Activated CD8-positive, alpha-beta memory T cell treated with anti-CD3 and anti-CD28 coated beads, Interleukin-2, amount 50 U/mL, for 4 hours (primary cell): ENCODE measurements at regions not wholly inside any gene's neighbourhood (a gene's known extent, or its start where the extent isn't known, plus 50 kb on each side); places are given as distances from the start of the nearest gene placed in this dataset.
A peak's percentile ranks its signal among the peaks of the same experiment; 100 is the strongest.
"Not testable (repeated sequence)": the region's sequence is repeated elsewhere in the genome, so short reads cannot be mapped to it uniquely, and the experiment has no call there.

Experiments used
- DNase-seq: peaks from one replicate; pipeline ENCODE4 v3.0.0-alpha.2; 2020

DNA sequence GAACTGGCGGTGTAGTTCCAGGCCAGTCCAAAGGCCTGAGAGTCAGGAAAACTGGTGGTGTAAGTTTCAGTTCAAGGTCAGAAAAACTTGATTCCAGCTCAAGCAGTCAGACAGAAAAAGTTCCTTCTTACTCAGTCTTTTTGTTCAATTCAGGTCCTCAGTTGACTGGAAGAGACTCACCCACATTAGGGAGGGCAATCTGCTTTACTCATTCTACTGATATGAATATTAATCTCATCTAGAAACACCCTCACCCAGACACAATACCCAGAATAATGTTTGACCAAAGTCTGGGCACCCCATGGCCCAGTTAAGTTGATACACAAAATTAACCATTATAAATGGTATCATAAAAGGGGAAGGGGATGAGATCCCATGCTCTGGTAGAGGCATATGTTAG lies 50.1 kb upstream of the LTA4H start:
- no peak for DNase-seq

DNA sequence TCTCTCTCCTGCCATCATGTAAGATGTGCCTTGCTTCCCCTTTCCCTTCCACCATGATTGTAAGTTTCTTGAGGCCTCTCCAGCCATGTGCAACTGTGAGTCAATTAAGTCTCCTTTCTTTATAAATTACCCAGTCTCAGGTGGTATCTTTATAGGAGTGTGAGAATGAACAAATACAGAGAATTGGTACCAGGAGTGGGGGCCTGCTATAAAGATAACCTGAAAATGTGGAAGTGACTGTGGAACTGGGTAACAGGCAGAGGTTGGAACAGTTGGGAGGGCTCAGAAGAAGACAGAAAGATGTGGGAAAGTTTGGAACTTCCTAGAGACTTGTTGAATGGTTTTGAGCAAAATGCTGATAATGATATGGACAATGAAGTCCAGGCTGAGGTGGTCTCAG lies 50.8 kb upstream of the LTA4H start:
- not testable (repeated sequence) for DNase-seq

DNA sequence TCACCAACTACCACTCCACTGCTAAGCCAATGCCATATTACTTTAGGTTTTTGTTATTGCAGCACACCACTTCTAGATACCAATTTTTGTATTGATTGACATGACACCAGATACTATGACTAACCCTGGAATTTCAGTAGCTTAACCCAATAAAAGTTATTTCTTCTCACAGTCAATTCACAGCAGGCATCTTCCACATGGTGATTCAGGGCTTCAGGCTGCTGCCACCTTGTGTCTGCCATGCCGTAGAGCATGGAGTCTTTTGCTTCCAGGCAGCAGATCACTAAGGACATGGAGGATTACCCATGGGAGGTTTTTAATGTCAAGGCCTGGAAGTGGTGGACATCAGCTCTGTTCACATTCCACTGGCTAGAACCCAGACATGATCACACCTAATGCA lies 56.4 kb upstream of the LTA4H start:
- DNase-seq, result no peak

DNA sequence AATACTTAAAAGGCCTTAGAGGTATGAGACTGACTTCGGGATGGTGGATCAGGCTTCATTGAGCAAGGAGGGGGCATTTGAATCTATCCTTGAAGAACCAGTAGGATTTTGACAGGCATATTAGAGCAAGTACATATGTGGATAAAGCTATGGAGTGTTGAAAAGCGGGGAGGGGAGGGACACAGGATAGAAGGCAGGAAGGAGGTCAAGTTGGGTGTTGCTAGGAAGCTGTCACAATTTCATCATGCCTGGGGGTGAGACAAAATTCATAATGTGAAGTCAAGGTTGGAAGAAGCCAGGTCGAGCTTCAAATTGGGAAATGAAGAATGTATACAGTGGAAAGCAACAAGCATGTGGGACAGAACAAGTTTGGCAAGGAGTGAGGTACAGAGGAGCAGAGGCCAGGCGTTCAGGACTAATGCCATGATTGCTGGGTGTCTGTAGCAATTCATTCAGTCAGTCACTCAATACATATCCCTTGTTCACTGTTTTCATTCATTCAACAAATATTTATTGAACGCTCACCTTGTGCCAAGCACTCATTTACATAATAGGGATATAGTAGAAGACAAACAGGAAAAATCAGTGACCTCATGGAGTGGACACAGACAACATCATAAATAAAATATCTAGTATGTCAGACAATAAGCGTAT lies 58.3 kb upstream of the LTA4H start:
- DNase-seq, result no peak

DNA sequence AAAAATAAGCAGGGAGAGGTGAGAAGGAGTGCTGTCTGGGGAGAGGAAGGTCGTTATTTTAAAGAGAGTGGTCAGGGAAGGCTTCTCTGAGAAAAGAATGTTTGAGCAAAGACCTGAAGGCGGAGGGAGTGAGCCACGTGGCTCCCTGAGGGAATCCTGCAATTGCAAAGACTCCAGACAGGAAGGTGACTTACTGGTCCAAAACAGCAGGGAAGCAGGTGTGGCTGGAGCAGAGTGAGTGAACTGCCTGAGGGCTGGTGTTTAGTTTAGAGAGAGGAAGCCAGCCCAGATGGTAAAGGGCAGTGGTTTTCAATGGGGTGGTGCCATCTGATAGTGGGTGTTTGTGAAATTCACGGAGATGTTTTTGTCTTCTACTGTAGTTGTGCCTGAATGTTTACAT lies 58.8 kb upstream of the LTA4H start:
- no peak for DNase-seq

DNA sequence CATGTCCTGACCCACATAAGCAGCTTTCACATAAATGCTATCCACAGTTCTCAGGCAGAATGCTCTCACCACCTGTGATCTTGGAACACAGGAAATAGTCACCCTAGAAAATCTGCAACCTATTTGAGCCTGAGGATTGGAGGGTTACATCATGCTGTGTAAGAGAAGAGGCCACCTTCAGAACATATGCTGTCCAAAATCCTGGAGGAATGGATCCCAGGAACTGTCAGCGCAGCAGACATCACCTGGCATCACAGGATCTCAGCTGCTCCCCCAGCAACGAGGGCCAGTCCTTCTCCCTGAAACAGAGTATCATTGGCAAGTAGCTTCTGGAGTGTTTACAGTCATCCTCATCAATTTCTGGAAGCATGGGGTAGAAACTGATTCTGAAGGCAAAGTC lies 63.2 kb upstream of the LTA4H start:
- DNase-seq, result no peak

DNA sequence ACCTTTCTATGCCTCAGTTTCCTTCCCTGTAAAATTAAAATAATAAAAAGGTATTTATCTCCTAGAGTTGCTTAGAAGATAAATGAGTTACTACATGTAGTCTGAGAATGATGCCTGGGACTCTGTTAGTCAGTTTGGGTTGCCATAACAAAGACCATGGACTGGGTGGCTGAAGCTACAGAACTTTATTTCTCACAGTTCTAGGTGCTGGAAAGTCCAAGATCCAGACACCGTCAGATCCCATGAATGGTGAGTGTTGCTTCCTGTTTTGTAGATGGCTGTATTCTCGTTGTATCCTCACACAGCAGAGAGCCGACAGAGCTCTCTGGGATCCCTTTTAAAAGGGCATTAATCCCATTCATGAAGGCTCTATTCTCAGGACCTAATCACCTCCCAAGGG lies 64.0 kb upstream of the LTA4H start:
- no peak for DNase-seq

DNA sequence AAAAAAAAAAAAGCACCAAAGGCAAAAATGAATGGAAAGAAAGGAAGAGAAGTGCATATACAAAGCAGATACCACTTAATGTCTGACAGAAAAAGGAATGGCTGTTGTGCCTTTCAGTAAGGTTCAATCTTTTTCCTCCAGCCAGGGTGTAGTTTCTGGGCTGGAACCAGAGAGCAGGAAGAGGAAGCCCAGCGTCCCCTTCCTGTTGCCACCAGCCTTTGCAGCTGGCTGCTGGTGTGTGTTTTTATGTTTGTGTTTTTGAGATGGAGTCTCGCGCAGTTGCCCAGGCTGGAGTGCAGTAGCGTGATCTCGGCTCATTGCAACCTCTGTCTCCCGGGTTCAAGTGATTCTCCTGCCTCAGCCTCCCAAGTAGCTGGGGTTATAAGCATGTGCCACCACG lies 64.6 kb upstream of the LTA4H start:
- no peak for DNase-seq

DNA sequence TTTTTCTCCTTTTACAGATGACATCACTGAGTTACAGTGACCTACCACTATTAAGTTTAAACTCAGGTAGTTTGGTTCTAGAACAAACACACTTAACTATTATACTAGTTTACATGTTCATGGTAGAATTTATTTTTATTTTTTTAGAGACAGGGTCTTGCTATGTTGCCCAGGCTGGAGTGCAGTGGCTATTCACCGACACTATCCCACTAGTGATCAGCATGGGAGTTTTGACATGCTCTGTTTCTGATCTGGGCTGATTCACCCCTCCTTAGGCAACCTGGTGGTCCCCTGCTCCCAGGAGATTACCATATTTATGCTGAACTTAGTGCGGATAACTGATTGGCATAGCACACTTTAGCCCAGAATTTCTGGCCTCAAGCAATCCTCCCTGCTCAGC lies 66.4 kb upstream of the LTA4H start:
- no peak for DNase-seq

DNA sequence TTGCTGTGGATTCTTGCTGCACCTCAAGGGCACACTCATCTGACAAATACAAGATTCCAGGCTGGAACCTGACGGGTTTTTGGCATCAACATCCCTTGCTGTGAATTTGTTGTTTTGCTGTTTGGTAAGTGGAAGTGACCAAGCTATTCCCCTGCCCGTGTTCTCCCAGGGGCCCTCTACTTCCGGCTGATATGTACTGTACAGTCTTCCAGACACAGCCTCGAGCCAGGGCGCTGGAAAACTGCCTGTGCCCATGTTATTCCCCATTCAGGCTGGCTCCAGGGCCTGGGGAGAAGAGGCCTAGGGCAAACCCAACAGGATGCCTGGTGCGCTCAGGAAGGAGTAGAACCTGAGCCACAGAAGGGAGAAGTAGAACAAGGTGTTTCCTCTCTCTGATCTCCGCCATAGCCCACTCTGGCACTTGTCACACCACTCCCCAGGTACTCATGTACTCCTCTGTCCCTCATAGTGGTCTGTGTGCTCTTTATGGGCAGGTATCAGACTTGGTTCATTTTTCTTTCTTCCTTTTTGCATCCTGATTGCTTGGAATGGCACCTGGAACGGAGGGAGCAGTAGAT lies 67.8 kb upstream of the LTA4H start:
- no peak for DNase-seq

DNA sequence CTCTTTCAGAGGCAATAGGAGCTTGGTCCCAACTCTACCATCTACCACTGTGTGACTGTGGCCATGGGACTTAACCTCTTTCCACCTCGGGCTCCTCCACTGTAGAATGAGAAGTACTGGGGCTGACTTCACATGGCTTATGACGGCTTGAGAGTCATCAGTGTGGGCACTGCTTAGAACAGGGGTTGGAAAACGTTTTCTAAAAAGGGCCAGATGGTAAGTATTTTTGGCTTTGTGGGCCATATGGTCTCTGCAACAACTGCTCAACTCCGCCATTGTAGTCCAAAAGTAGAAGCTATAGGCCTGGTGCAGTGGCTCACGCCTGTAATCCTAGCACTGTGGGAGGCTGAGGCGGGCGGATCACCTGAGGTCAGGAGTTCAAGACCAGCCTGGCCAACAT lies 69.2 kb upstream of the LTA4H start:
- DNase-seq, result no peak

DNA sequence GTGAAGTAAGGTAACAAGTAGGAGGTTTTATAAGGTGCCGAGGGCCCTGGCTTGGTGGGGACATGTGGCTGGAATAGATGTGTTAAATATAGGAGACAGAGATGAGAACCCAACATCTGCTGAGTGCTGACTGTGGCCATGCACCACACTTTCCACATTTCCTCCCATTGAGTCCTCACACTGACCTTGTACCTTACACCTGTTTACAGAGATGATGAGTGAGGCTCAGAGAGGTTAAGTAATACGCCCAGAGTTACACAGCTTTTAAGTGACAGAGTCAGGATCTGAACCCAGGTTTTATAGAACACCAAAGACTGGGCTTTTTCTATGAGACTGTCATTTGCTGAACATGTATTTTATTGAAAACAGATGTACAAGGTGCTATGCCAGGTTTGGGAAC lies 70.8 kb upstream of the LTA4H start:
- DNase-seq, result no peak

DNA sequence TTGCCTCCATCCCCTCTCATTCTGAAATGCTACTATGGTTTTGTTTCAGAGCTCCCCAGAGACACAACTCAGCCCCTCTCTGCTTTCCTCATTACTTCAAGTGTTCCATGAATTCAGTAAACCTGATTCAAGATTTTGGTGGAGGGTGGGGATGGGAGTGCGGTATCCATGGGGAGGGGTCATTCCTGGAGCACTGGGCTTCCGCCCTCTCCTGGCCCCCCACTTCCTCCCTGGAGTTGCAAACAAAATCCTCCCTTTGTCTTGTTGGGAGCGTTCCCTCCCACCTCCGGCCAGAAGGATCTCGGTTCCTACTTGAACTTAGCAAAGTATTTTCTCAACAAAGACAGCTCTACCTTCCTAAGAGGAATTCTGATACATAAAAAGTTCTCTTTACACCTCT lies 71.8 kb upstream of the LTA4H start:
- DNase-seq, result no peak

DNA sequence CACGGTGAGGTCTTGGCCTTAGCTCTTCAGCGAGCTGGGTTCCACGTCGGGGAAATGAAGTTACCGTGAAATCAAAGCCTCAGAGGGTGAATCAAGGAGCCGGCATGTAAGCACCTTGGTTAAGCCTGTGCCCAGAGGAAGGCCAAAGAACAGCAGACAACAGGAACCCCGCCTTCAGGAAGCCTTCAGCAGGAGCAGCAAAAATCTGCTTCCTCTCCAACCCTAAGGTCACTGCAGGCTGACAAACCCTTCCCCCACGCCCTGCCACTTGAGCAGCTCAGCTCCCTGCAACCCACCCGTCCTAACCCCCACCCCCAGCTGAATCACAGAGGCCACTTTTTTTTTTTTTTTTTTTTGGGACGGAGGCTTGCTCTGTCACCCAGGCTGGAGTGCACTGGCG lies 72.9 kb upstream of the LTA4H start:
- peak; percentile 21 for DNase-seq

DNA sequence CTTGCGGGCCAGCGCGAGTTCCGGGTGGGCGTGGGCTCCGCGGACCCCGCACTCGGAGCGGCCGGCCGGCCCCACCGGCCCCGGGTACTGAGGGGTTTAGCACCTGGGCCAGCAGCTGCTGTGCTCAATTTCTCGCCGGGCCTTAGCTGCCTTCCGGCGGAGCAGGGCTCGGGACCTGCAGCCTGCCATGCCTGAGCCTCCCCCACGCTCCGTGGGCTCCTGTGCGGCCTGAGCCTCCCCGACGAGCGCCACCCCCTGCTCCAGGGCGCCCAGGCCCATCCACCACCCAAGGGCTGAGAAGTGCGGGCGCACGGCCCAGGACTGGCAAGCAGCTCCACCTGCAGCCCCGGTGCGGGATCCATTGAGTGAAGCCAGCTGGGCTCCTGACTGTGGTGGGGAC lies 73.6 kb upstream of the LTA4H start:
- DNase-seq, result not testable (repeated sequence)

DNA sequence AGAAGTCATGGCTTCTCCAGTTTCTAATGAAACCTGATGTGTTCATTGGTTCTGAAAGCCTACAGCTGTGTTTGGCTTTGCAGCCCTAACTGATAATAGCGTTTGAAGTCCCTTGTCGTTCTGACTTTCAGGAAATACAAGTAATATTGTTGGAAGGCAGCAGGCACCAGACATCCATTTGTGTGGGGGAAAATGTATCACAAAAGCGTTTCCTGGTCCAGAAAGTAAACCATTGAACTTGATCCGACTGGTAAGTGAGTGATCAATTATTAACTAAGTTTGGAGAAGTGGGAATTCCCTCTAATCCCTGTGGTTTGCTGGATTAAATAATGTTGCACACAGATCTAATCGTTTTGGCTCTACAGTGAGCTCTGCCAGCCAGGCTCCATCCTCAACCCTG lies 77.3 kb upstream of the LTA4H start:
- DNase-seq, result no peak

DNA sequence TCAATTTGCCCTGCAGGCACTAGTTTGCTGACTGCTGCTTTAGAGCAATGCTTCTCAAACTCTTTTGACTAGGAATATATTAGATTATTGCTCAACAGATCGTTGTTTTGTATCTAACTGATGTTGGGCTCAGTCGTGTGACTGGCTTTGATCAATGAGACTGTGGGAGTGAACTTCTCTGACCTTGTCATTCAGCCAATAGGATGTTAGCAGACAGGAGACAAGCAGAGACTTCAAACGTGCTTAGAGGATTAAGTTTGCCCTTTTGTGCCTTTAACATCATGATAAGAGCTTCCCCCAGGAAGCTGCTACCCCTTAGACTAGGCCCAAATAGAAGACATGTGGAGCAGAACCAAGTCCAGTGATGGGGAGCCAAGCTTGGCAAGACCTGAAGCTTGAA lies 76.7 kb upstream of the ELK3 start:
- DNase-seq, result no peak

DNA sequence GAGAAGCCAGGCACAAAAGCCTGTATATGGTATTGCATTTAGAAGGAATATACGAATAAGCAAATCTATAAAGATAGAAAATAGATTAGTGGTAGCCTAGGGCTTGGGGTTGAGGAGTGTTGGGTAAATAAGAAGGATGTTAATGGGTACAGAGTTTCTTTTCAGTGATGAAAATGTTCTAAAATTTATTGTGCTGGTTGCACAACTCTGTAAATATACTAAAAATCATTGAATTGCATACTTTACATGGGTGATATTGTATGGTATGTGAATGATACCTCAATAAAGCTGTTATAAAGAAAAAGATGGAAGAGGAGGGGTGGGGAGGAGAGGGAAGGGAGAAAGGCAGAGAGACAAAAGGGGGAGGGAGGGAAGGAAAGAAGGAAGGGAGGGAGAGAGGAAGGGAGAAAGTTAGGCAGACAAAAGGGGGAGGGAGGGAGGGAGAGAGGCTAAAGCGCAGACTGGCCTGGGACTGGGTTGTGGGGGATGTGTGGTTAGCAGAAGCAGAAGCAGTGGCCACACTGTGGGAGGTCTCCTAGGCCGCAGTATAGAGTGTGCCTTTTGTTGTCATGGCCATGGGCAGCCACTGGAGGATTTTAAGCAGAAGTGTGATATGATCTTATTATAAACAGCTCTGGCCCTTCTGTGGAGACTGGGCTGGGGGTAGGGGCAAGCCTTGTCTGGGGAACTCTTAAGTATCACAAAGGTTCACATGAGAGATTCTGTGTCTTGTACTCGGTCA lies 73.6 kb upstream of the ELK3 start:
- no peak for DNase-seq

DNA sequence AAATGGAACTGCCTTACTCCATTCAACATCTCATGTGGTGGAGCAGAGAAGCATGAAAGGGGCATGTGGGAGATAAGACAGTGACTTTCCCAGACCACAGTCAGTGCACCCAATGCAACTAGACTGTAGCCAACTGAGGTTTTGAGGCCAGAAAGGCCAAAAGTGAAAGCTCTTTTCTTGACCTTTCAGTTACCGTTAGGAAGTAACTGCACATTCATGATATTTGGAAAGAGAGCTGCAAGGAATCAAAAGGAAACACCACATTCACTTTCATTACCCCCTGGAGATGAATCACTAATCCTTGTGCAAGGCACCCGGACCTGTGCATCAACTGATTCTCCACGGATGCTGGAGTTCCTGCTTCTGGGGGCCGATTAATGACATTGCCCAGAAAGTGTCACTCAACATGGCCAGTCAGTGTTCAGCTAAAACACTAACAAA lies 72.9 kb upstream of the ELK3 start:
- DNase-seq, result no peak

DNA sequence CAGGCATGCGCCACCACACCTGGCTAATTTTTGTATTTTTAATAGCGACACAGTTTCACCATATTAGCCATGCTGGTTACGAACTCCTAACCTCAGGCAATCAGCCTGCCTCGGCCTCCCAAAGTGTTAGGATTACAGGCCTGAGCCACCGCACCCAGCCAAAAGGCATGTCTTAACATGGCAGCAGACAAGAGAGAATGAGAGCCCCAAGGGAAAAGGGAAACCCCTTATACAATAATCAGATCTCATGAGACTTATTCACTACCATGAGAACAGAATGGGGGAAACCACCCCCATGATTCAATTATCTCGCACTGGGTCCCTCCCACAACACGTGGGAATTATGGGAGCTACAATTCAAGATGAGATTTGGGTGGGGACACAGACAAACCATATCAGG lies 65.9 kb upstream of the ELK3 start:
- DNase-seq, result not testable (repeated sequence)

DNA sequence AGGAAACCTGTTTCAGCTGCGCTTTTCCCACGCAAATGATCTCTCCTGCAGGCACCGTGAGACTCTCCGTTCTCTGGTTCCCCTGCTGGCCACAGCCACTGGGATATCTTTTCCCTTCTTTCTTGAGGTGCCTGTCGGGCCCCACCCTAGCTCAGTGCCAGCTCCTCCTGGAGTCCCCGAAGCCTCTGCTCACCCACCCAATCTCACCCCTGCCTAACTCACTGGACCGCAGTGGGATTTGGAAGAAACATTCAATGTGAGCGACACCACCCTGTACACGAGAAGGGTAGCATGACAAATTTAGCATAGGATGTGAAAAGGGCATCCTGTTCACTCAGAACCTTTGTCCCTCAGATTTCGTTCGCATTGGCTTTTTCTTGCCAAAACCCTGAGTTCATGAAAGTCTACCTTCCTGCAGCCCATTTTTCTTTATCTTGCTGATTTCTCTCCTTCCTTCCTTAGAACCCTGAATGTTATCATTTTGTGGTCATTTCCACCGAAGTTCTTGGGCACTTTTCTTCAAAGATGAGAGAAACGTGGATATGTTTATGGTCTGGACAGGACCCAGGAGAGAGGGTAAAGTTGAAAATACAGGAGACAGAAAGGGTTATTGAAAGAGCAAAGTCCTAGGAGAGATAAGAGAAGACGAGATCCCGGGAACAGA lies 63.6 kb upstream of the ELK3 start:
- no peak for DNase-seq

DNA sequence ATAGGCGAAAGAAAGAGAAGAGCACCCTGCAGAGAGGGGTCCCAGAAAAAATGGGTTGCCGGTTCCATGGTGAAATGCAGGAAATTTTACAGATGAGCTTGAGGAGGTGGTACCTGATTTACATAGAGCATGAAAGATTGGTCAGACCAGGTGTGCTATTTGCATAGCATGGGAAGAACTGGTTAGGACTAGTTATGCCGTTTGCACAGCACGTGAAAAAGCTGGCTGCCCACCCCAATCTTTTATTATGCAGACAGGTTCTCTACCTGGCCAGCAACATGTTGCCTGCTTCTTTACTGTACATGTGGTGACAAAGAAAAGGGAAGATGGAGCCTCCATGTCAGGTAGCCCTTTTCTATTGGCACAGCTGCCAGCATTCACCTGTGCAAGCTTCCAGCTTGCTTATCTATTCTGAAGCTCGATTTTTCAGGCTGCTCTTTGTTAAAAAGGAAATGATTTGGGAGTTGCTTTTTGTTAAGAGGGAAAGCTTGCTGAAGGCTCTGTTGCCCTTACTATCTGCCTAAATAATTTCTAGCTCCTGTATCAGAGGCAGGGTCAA lies 62.9 kb upstream of the ELK3 start:
- DNase-seq, result no peak

DNA sequence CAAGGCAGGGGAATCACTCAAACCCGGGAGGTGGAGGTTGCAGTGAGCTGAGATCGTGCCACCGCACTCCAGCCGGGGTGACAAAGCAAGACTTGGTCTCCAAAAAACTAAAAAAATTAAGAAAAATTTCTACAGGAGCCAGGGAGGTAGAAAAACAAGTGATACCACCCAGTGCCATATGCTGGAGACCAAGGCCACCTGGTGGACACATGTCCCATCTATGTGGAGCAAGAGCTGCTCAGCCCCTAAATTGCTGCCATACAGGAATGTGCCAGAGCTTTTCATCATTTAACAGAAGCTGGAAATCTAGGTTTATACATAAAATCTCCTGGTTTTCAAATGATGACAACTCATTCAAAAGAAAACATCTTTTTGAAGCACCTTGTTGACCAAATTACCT lies 61.4 kb upstream of the ELK3 start:
- DNase-seq, result no peak

DNA sequence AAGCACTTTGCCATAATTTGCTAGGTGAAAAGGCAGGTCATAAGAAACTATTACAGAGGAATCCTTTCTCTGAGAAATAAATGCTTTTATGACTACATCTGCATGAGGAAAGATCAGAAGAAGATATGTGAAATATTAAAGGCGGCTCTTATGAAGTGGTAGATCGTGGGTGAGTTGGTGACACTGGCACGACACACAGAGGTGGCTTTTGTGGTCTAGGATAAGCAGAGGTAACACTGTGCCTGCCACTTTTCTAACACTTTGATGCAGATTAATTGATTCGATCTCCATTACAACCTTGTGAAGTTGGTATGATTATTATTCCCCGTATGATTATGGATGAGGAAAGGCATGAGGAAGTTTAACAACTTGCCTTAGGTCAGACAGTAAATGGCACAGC lies 60.0 kb upstream of the ELK3 start:
- no peak for DNase-seq
